GM18873 (cell line): ENCODE measurements at regions not wholly inside any gene's neighbourhood (a gene's known extent, or its start where the extent isn't known, plus 50 kb on each side); places are given as distances from the start of the nearest gene placed in this dataset.
"Not testable (repeated sequence)": the region's sequence is repeated elsewhere in the genome, so short reads cannot be mapped to it uniquely, and the experiment has no call there.

Source experiments
- ATAC-seq: cut with Tn5 transposase; IDR thresholded peaks from one replicate; pipeline ENCODE4 v1.9.1; 2021; ENCODE audit warnings: mild to moderate bottlenecking, moderate library complexity, moderate number of reproducible peaks; ENCODE audit not compliant: unreplicated experiment, low FRiP score

DNA sequence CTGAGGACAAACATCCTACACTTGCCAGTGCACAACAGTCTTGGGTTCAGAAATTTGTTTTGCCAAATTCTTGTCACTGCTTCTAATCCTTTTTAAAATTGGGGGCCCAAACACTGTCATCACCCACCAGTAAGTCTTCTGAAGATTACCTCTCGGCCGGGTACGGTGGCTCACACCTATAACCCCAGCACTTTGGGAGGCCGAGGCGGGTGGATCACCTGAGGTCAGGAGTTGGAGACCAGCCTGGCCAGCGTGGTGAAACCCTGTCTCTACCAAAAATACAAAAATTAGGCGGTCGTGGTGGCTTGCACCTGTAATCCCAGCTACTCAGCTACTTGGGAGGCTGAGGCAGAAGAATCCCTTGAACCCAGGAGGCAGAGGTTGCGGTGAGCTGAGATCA is 87.8 kb upstream of the DMRT1 start:
- not testable (repeated sequence) for ATAC-seq

- ATAC-seq, result no peak
Observed at GRCh38 chr9:754150-754931, 87.2 kb upstream of the DMRT1 start.

DNA sequence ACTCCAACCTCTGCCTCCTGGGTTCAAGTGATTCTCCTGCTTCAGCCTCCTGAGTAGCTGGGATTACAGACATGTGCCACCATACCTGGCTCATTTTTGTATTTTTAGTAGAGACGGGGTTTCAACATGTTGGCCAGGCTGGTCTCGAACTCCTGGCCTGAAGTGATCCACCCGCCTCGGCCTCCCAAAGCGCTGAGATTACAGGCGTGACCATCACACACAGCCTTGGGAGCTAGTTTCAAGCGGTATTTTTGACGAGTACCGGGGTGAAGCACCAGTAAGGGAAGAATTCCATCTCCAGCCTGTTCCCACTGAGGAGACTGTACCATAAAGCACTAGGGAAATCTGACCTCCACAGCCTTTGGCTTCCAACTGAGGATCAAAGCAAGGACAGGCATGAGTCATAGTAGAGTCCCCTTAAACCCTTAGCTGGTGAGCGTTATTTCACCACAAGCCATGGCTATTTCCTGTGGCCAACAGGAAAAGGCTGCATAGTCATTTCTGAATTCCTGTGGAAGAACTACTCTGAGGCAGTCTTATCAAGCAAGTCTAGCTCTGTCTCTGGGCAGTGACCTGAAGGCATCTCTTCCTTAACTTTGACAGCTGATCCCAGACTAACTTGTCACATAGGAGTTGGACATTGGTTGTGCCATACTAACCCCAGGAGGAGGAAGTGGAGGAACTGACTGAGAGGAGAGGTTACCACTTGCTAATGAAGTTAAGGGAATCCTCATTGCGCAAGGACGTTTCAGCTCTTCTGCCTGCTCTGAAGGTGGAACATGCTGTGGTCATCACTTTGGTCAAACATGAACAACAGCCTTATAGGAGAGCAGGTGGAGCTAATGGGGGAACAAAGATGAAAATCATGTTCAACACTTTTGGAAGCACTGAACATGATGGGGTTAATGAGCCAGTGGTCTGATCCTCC is 85.8 kb upstream of the DMRT1 start:
- peak; percentile 37 for ATAC-seq

DNA sequence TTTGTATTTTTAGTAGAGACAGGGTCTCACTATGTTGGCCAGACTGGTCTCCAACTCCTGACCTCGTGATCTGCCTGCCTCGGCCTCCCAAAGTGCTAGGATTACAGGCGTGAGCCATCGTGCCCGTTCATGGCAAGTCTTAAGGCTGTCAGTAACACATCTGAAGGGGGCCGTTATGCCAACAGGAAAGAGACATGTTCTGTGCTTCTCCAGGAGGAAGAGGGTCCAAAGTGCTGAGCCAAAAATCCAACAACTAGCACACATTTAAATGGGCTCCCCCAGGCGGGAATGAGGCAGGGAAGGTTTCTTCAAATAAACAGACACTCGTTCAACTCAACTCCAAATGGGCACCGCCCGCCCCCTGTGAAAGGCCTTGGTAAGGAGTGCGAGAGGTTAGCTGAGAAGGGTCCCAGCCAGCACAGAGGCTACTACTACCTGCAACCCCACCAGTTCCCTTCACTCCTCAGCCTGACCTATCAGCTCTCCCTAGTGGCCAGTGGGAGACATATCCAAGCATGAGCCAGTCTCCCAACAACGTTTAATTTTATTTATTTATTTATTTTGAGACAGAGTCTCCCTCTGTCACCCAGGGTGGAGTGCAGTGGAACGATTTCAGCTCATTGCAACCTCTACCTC is 84.1 kb upstream of the DMRT1 start:
- ATAC-seq, result no peak

DNA sequence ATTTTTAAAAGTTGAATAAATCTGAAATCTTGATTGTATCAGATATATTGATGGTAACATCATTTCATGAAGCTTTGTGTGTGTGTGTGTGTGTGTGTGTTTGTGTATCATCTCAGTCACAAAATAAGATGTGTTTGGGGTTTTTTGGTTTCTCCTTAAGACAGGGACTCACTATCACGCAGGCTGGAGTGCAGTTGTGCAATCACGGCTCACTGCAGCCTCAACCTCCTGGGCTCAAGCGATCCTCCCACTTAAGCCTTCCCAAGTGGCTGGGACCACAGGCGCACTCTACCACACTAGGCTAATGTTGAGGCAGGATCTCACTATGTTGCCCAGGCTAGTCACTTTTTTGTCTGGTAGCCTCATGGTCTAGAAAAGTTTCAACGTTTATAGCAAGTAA is 83.4 kb upstream of the DMRT1 start:
- no peak for ATAC-seq

- no peak for ATAC-seq
Observed at GRCh38 chr9:759541-759940, 82.0 kb upstream of the DMRT1 start.

GRCh38 chr9:759983-760736 is 81.3 kb upstream of the DMRT1 start:
- no peak for ATAC-seq

DNA sequence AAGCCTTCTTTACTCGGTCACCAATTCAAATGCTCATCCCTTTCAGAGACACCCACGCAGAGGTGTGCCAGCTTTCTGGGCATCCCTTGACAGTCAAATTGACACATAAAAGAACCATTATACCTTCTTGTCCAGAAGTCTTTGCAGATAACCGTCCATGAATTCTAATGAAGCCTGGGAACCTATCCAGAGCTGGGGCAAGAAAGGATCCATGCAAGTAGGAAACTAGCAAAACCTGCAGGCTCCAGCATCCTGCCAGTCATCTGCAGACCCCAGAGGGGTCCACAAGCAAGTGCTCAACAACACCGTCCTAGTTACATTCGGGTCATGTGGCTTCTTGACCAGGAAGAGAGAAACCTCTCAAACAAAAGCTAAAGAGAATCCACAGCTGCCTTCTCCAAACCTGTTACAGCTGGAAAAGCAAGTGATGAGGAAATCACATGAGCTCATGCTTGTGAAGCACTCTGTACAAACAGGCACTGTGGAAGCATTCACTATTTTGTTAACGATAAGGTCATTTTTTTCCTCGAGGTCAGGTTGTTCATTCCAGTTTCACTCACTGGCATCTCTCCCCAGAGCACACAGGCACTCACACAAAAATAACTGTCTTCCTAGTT is 80.2 kb upstream of the DMRT1 start:
- ATAC-seq, result no peak

- ATAC-seq, result no peak
Observed at GRCh38 chr9:761793-762560, 79.5 kb upstream of the DMRT1 start.

DNA sequence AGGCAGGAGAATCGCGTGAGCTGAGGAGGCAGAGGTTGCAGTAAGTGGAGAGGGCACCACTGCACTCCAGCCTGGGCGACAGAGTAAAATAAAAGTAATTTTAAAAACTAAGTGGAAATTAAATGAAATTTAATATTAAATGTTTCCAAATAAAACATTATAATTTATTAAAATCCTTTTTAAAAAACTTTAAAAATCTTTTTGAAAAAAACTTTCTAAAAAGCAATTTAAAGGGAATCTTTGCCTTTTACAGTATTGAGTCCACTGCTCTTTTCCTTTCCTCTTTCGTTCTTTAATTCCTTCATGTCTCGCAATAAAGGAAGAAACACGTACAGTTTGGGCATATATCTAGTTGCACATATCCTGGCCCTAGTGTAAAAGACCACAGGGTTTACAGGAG is 77.8 kb upstream of the DMRT1 start:
- no peak for ATAC-seq

DNA sequence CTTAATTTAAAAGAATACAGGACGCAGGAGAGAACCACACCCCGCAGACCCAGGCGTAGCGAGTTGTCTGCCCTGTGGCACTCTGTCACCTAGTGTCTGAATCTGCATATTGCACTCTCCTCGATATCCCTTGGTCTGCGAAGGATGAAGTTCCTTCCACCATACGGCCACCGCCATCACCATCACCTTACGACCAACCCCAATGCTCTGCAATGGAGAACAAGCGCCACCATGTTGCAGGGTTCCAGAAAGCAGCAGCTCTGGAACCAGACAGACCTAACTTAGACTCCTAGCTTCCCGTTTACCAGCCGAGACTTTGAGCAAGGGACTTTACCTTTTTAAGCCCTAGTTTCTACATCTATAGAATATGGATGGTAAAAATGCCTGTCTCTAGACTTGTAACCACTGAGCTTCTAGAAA is 77.4 kb upstream of the DMRT1 start:
- ATAC-seq, result peak; percentile 94

- no peak for ATAC-seq
Observed at GRCh38 chr9:764986-765385, 76.5 kb upstream of the DMRT1 start.

DNA sequence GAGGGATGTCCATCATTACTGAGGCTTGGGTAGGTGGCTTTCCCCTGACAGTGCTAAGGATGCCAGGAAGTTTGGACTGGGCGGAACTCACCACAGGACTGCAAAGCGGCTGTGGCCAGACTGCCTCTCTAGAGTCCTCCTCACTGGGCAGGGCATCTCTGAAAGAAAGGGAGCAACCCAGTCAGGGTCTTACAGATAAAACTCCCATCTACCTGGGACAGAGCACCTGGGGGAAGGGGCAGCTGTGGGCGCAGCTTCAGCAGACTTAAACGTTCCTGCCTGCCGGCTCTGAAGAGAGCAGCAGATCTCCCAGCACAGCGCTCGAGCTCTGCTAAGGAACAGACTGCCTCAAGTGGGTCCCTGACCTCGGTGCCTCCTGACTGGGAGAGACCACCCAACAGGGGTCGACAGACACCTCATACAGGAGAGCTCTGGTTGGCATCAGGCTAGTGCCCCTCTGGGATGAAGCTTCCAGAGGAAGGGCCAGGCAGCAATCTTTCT is 74.4 kb upstream of the DMRT1 start:
- not testable (repeated sequence) for ATAC-seq

DNA sequence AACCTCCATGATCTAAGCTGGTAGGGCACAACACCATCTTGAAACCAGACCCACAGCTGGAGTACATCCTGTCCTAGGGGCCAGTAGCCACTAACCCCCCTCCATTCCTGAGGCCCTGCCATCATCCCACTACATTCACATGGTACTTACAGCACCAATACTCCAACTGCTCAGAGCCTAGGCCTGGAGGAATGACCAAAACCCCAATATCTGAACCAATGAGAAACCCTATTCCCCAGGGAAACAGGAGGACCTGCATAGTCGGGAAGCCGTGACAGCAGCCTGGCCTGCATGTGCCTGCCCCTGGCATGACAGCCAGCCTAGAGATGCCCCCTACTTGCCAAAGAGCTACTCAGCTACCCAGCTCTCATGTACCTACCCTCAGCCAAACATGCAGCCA is 65.4 kb upstream of the DMRT1 start:
- ATAC-seq, result no peak

- ATAC-seq, result no peak
Observed at GRCh38 chr9:777978-778377, 63.5 kb upstream of the DMRT1 start.

GRCh38 chr9:784202-784601 is 57.3 kb upstream of the DMRT1 start:
- ATAC-seq, result no peak

GRCh38 chr9:784916-785315 is 56.6 kb upstream of the DMRT1 start:
- ATAC-seq, result no peak

- ATAC-seq, result no peak
Observed at GRCh38 chr9:785997-786396, 55.5 kb upstream of the DMRT1 start.

DNA sequence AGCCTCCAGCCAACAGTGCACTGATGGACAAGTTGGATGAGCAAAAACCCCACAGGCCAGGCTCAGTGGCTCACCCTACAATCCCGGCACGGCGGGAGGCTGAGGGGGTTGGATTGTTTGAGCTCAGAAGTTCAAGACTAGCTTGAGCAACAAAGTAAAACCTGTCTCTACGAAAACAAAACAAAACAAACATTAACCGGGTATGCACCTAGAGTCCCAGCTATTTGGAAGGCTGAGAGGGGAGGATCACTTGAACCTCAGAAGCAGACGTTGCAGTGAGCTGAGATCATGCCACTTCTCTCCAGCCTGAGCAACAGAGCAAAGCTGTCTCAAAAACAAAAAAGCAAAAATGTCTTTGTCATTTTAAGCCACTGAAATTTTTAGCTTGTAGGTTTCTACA is 55.1 kb upstream of the DMRT1 start:
- ATAC-seq, result no peak
